Lung (tissue), 11 donors: ENCODE measurements at regions not wholly inside any gene's neighbourhood (a gene's known extent, or its start where the extent isn't known, plus 50 kb on each side); places are given as distances from the start of the nearest gene placed in this dataset.

Experiments
- ATAC-seq: fragments of 200-7000 bp; cut with Tn5 transposase; one replicate; pipeline ENCODE4 v1.9.1; 2020; ENCODE audit warnings: moderate number of reproducible peaks; ENCODE audit not compliant: insufficient read depth, low FRiP score
- DNase-seq, 3 donors: peaks; one replicate each; pipeline ENCODE4 v3.0.0-alpha.2; 2013 to 2017
- H3K27ac ChIP-seq, 2 donors: one replicate each; pipeline ENCODE4 v1.5.1; 2013; ENCODE audit warnings: mild to moderate bottlenecking in 2 of 2, moderate library complexity in 2 of 2, control low read depth in 1 of 2, inconsistent platforms in 1 of 2, low read depth in 1 of 2, low read length in 1 of 2
- H3K27me3 ChIP-seq, 3 donors: one replicate each; pipeline ENCODE4 v1.5.1; 2013; ENCODE audit warnings: low read length in 2 of 3; ENCODE audit not compliant: control insufficient read depth in 3 of 3, insufficient read depth in 3 of 3
- H3K36me3 ChIP-seq, 4 donors: one replicate each; pipeline ENCODE4 v1.5.1; 2013; ENCODE audit warnings: low read length in 4 of 4, mild to moderate bottlenecking in 1 of 4, moderate library complexity in 1 of 4; ENCODE audit not compliant: control insufficient read depth in 4 of 4, insufficient read depth in 4 of 4
- H3K4me1 ChIP-seq, 5 donors: one replicate each; pipeline ENCODE4 v1.5.1; 2013; ENCODE audit warnings: low read length in 5 of 5, mild to moderate bottlenecking in 2 of 5, moderate library complexity in 1 of 5; ENCODE audit not compliant: control insufficient read depth in 5 of 5, insufficient read depth in 5 of 5
- H3K4me3 ChIP-seq: one replicate; pipeline ENCODE4 v1.5.1; 2013; ENCODE audit warnings: mild to moderate bottlenecking, control low read depth, moderate library complexity
- H3K9ac ChIP-seq, 2 donors: one replicate each; pipeline ENCODE4 v1.5.1; 2013; ENCODE audit warnings: low read length in 2 of 2, control low read depth in 1 of 2; ENCODE audit not compliant: insufficient read depth in 1 of 2
- H3K9me3 ChIP-seq, 4 donors: one replicate each; pipeline ENCODE4 v1.5.1; 2013; ENCODE audit warnings: low read length in 3 of 4, mild to moderate bottlenecking in 1 of 4, moderate library complexity in 1 of 4; ENCODE audit not compliant: control insufficient read depth in 4 of 4, insufficient read depth in 3 of 4
- WGBS, 2 donors: extraction: QIAGEN DNeasy Blood & Tissue Kit; methylation state at CpG; one replicate each; pipeline ENCODE4 v1.1.7; 2013; 5-methylcytosine and 5-hydroxymethylcytosine counted together
- TF ChIP-seq, protein P1 (sequence below): IDR thresholded peaks from 2 replicates; pipeline ENCODE4 v1.5.1; 2012; ENCODE audit warnings: mild to moderate bottlenecking; ENCODE audit errors: control extremely low read depth, extremely low read depth
- donor health status: control.
- donor health status: control.
- donor health status: Bipolar disorder and iron deficiency.
- donor health status: healthy.
- donor health status: DM: yes; HTN: yes; CAD: no.

GRCh38 chr1:198424441-198424840, 116.0 kb downstream of the ATP6V1G3 start:
- TF ChIP-seq, protein P1, sequence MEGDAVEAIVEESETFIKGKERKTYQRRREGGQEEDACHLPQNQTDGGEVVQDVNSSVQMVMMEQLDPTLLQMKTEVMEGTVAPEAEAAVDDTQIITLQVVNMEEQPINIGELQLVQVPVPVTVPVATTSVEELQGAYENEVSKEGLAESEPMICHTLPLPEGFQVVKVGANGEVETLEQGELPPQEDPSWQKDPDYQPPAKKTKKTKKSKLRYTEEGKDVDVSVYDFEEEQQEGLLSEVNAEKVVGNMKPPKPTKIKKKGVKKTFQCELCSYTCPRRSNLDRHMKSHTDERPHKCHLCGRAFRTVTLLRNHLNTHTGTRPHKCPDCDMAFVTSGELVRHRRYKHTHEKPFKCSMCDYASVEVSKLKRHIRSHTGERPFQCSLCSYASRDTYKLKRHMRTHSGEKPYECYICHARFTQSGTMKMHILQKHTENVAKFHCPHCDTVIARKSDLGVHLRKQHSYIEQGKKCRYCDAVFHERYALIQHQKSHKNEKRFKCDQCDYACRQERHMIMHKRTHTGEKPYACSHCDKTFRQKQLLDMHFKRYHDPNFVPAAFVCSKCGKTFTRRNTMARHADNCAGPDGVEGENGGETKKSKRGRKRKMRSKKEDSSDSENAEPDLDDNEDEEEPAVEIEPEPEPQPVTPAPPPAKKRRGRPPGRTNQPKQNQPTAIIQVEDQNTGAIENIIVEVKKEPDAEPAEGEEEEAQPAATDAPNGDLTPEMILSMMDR: no peak
- H3K36me3 ChIP-seq: no peaks in the 10 kb centered on the region
- H3K9me3 ChIP-seq: no peaks in the 10 kb centered on the region
- no peak for ATAC-seq
- H3K9ac ChIP-seq: no peak overlapping the region
- H3K4me1 ChIP-seq: no peaks in the 10 kb centered on the region
- no peak overlapping the region for H3K27ac ChIP-seq
- 92 to 98% methylated on average over 2 of the region's 2 CpGs for WGBS, 2 donors
- H3K4me3 ChIP-seq: no peak overlapping the region
- DNase-seq: no peak
- H3K27me3 ChIP-seq: peaks cover 0 to 3% (median 0%) of the 10 kb centered on the region in 3 donors

- 95 to 96% methylated on average over 1 of the region's 1 CpG for WGBS, 2 donors
- no peaks in the 10 kb centered on the region for H3K36me3 ChIP-seq
- H3K27me3 ChIP-seq: peaks cover 0 to 3% (median 0%) of the 10 kb centered on the region in 3 donors
- no peak overlapping the region for H3K9ac ChIP-seq
- no peak overlapping the region for H3K27ac ChIP-seq
- no peaks in the 10 kb centered on the region for H3K9me3 ChIP-seq
- H3K4me1 ChIP-seq: no peaks in the 10 kb centered on the region
- DNase-seq (no peak), ATAC-seq (no peak)
- TF ChIP-seq, protein P1: no peak
- H3K4me3 ChIP-seq: no peak overlapping the region
These were observed 116.8 kb downstream of the ATP6V1G3 start for GRCh38 chr1:198423673-198424072.

- Histone ChIP-seq H3K9me3 (no peaks in the 10 kb centered on the region), H3K4me3 (no peak overlapping the region), H3K9ac (no peak overlapping the region), H3K36me3 (no peaks in the 10 kb centered on the region), H3K27ac (no peak overlapping the region), H3K27me3 (no peaks in the 10 kb centered on the region), H3K4me1 (no peaks in the 10 kb centered on the region)
- TF ChIP-seq, protein P1: no peak
- ATAC-seq (no peak), DNase-seq (no peak)
These were observed 123.4 kb downstream of the ATP6V1G3 start for GRCh38 chr1:198417039-198417438.

DNA sequence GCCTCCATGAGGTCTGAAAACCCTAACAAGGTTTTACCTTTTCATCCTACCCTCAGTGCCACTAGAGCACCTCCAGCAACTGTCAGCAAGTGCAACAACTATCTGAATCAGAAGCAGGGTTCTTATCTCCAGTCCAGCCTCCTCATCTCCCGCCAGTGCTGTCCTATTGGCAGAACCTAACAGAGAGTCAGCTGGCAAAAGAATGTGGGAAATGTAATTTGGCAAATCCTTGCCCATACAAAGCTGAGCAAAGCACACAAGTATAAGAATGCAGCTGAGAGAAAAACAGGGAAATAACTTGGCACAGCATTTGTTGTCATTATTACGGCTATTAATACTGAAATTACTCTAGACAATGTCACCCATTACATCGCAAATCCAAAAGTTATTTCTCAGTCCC, 124.2 kb downstream of the ATP6V1G3 start:
- Histone ChIP-seq H3K9me3 (no peaks in the 10 kb centered on the region), H3K9ac (no peak overlapping the region), H3K27me3 (no peaks in the 10 kb centered on the region), H3K27ac (no peak overlapping the region), H3K4me3 (no peak overlapping the region), H3K4me1 (no peaks in the 10 kb centered on the region), H3K36me3 (no peaks in the 10 kb centered on the region)
- TF ChIP-seq, protein P1: no peak
- DNase-seq: peak; percentile 47 to 78 (median 69)
- ATAC-seq: no peak
- 49 to 71% methylated on average over 3 of the region's 3 CpGs for WGBS, 2 donors
